Erythroblast (primary cell): ENCODE measurements at regions not wholly inside any gene's neighbourhood (a gene's known extent, or its start where the extent isn't known, plus 50 kb on each side); places are given as distances from the start of the nearest gene placed in this dataset.

Source experiments
- DNase-seq, 2 experiments: peaks; one replicate each; lab custom pipeline; 2025; lab: John Stamatoyannopoulos, UW
- GATA1 ChIP-seq: IDR thresholded peaks from 2 replicates; pipeline ENCODE4 v1.6.1; 2011; ENCODE audit warnings: low read depth, mild to moderate bottlenecking, control low read depth, low read length, moderate library complexity
- POLR2A ChIP-seq: IDR thresholded peaks from 2 replicates; pipeline ENCODE4 v1.6.1; 2011; ENCODE audit warnings: mild to moderate bottlenecking, low read length

- TF ChIP-seq GATA1 = no peak
- no peak for TF ChIP-seq POLR2A
- no peak for DNase-seq
These were observed 517.0 kb downstream of the SQOR start for GRCh38 chr15:46151786-46152185.

- TF ChIP-seq POLR2A (no peak), GATA1 (no peak)
- DNase-seq = no peak
These were observed 531.9 kb downstream of the SQOR start for GRCh38 chr15:46166750-46167149.

GRCh38 chr15:46170326-46170725 lies 535.5 kb downstream of the SQOR start:
- TF ChIP-seq GATA1 (no peak), POLR2A (no peak)
- no peak for DNase-seq

GRCh38 chr15:46174122-46174521 lies 539.3 kb downstream of the SQOR start:
- TF ChIP-seq POLR2A = no peak
- no peak for TF ChIP-seq GATA1
- DNase-seq = no peak

GRCh38 chr15:46177219-46177618 lies 542.4 kb downstream of the SQOR start:
- DNase-seq = no peak
- TF ChIP-seq POLR2A = no peak
- TF ChIP-seq GATA1 = no peak

GRCh38 chr15:46178138-46178537 lies 543.3 kb downstream of the SQOR start:
- TF ChIP-seq GATA1 = no peak
- TF ChIP-seq POLR2A = no peak
- no peak for DNase-seq

- TF ChIP-seq GATA1 = no peak
- TF ChIP-seq POLR2A = no peak
- DNase-seq = no peak
These were observed 572.5 kb downstream of the SQOR start for GRCh38 chr15:46207341-46207740.

- TF ChIP-seq GATA1 (no peak), POLR2A (no peak)
- no peak for DNase-seq
These were observed 578.7 kb downstream of the SQOR start for GRCh38 chr15:46213551-46213950.

- no peak for TF ChIP-seq GATA1
- TF ChIP-seq POLR2A = no peak
- DNase-seq = no peak
These were observed 588.0 kb downstream of the SQOR start for GRCh38 chr15:46222826-46223225.

GRCh38 chr15:46229263-46229662 lies 594.4 kb downstream of the SQOR start:
- TF ChIP-seq GATA1 (no peak), POLR2A (no peak)
- no peak for DNase-seq

- DNase-seq = no peak
- no peak for TF ChIP-seq POLR2A
- TF ChIP-seq GATA1 = no peak
These were observed 597.0 kb downstream of the SQOR start for GRCh38 chr15:46231786-46232185.

- no peak for TF ChIP-seq GATA1
- no peak for TF ChIP-seq POLR2A
- DNase-seq = no peak
These were observed 597.6 kb downstream of the SQOR start for GRCh38 chr15:46232471-46232870.

GRCh38 chr15:46242935-46243334 lies 608.1 kb downstream of the SQOR start:
- no peak for TF ChIP-seq GATA1
- no peak for TF ChIP-seq POLR2A
- no peak for DNase-seq

- TF ChIP-seq GATA1 = no peak
- no peak for TF ChIP-seq POLR2A
- DNase-seq = no peak
These were observed 617.1 kb downstream of the SQOR start for GRCh38 chr15:46251903-46252302.

- TF ChIP-seq GATA1 (no peak), POLR2A (no peak)
- no peak for DNase-seq
These were observed 623.2 kb downstream of the SQOR start for GRCh38 chr15:46258056-46258455.

GRCh38 chr15:46260937-46261336 lies 626.1 kb downstream of the SQOR start:
- TF ChIP-seq POLR2A (no peak), GATA1 (no peak)
- DNase-seq = no peak
